GM12878 (cell line): ENCODE measurements at regions not wholly inside any gene's neighbourhood (a gene's known extent, or its start where the extent isn't known, plus 50 kb on each side); places are given as distances from the start of the nearest gene placed in this dataset.

Experiments used
- ATAC-seq: fragments of 200-7000 bp; cut with Tn5 transposase; 3 replicates; pipeline ENCODE4 v1.9.1; 2020; ENCODE audit warnings: mild to moderate bottlenecking, moderate library complexity
- BruUV-seq: library from RNA; stranded (reverse); fragments of 400-500 nt; replicated peaks from 2 replicates; lab custom pipeline; 2021; lab: Mats Ljungman, UMichigan
- CTCF ChIA-PET: fragments of 300-600 bp; sonication (Branson Sonifier 250); formaldehyde crosslinking; extraction: SDS; loops from one replicate; lab custom pipeline; 2021; ENCODE audit warnings: inconsistent platforms; lab: Yijun Ruan, JAX
- POLR2A ChIA-PET: fragments of 350-600 bp; formaldehyde crosslinking; extraction: SDS; loops from one replicate; lab custom pipeline; 2021; ENCODE audit warnings: inconsistent platforms; lab: Charles Lee
- RAD21 ChIA-PET: fragments of 300-600 bp; sonication (Branson Sonifier 250); formaldehyde crosslinking; loops from one replicate; lab custom pipeline; 2023; ENCODE audit warnings: antibody characterized with exemption; ENCODE audit not compliant: unreplicated experiment; lab: Charles Lee
- SMC1A ChIA-PET: fragments of 300-600 bp; sonication (Branson Sonifier 250); formaldehyde crosslinking; loops from one replicate; lab custom pipeline; 2023; ENCODE audit not compliant: unreplicated experiment, uncharacterized antibody; lab: Charles Lee
- DNase-seq: peaks from one replicate; pipeline ENCODE4 v3.0.0-alpha.2; 2011; ENCODE audit warnings: low read depth, low spot score
- FAIRE-seq: peaks from 3 replicates; lab custom pipeline; 2011; peaks lifted over from hg19 to GRCh38; lab: Jason Lieb, UNC
- H2AFZ ChIP-seq: 2 replicates; pipeline ENCODE4 v1.6.0; 2011; ENCODE audit warnings: low read depth, low read length, control low read depth; ENCODE audit not compliant: control insufficient read depth
- H3K27ac ChIP-seq: 2 replicates; pipeline ENCODE4 v1.5.1; 2011; ENCODE audit warnings: control low read depth; ENCODE audit not compliant: control insufficient read depth, insufficient read depth
- H3K27me3 ChIP-seq, 2 experiments: replicated peaks in 1 of 2; 2 replicates each; pipeline versions ENCODE4 v1.6.0 to v1.6.1; 2011; ENCODE audit warnings: low read length in 1 of 2; ENCODE audit not compliant: control insufficient read depth in 2 of 2, insufficient read depth in 2 of 2
- H3K36me3 ChIP-seq, 2 experiments: 2 replicates each; pipeline ENCODE4 v1.5.1; 2011; ENCODE audit warnings: low read length in 1 of 2; ENCODE audit not compliant: control insufficient read depth in 2 of 2, insufficient read depth in 2 of 2
- H3K4me1 ChIP-seq: 2 replicates; pipeline ENCODE4 v1.6.1; 2011; ENCODE audit warnings: mild to moderate bottlenecking, low read length, moderate library complexity, mixed read lengths; ENCODE audit not compliant: control insufficient read depth, insufficient read depth
- H3K4me2 ChIP-seq: 2 replicates; pipeline ENCODE4 v1.6.0; 2011; ENCODE audit warnings: control low read depth; ENCODE audit not compliant: control insufficient read depth, insufficient read depth
- H3K4me3 ChIP-seq: fragments of 200-600 bp; sonication (generic); 2 replicates; pipeline ENCODE4 v1.5.1; 2016
- H3K79me2 ChIP-seq: 2 replicates; pipeline ENCODE4 v1.6.0; 2011; ENCODE audit warnings: low read length; ENCODE audit not compliant: control insufficient read depth, insufficient read depth
- H3K9ac ChIP-seq: 2 replicates; pipeline ENCODE4 v1.8.0; 2011; ENCODE audit warnings: low read length, control low read depth, mixed read lengths; ENCODE audit not compliant: control insufficient read depth, insufficient read depth
- H3K9me3 ChIP-seq: replicated peaks from 3 replicates; pipeline ENCODE4 v1.5.1; 2011; ENCODE audit warnings: mild to moderate bottlenecking, low read length; ENCODE audit not compliant: control insufficient read depth, insufficient read depth
- H4K20me1 ChIP-seq: 2 replicates; pipeline ENCODE4 v1.6.0; 2011; ENCODE audit not compliant: control insufficient read depth, insufficient read depth
- BHLHE40 ChIP-seq, 2 experiments: fragments of 450-650 bp in 1 of 2; IDR thresholded peaks; 2 replicates each; pipeline ENCODE4 v1.6.1; 2011 to 2017; ENCODE audit warnings: low read depth in 2 of 2, borderline replicate concordance in 1 of 2, improper control_type of control experiment in 1 of 2, low read length in 1 of 2, mild to moderate bottlenecking in 1 of 2
- CBFB ChIP-seq: IDR thresholded peaks from 2 replicates; pipeline ENCODE4 v1.6.1; 2016; ENCODE audit warnings: antibody characterized with exemption, low read depth
- CBX3 ChIP-seq: fragments of 200-600 bp; sonication (generic); IDR thresholded peaks from 2 replicates; pipeline ENCODE4 v1.6.1; 2016; ENCODE audit warnings: low read depth, borderline replicate concordance
- CEBPB ChIP-seq, 2 experiments: fragments of 150-350 bp in 1 of 2; IDR thresholded peaks; 2 replicates each; pipeline ENCODE4 v1.6.1; 2012 to 2014; ENCODE audit warnings: low read depth in 2 of 2, low read length in 2 of 2, borderline replicate concordance in 1 of 2, inconsistent platforms in 1 of 2
- GABPA ChIP-seq: IDR thresholded peaks from 2 replicates; pipeline ENCODE4 v1.6.1; 2014; ENCODE audit warnings: antibody characterized with exemption, low read depth, mild to moderate bottlenecking, inconsistent platforms
- IKZF2 ChIP-seq, 2 experiments: fragments of 450-650 bp; IDR thresholded peaks; 2 replicates each; pipeline ENCODE4 v1.6.1; 2017; ENCODE audit warnings: mild to moderate bottlenecking in 2 of 2, moderate library complexity in 2 of 2
- MXI1 ChIP-seq: fragments of 150-350 bp; IDR thresholded peaks from 2 replicates; pipeline ENCODE4 v1.6.1; 2011; ENCODE audit warnings: low read depth, mild to moderate bottlenecking, inconsistent platforms, low read length, improper control_type of control experiment
- RAD21 ChIP-seq: IDR thresholded peaks from 2 replicates; pipeline ENCODE4 v1.6.1; 2011; ENCODE audit warnings: mild to moderate bottlenecking, low read depth, low read length, moderate library complexity; ENCODE audit not compliant: insufficient read depth
- SREBF1 ChIP-seq: IDR thresholded peaks from 2 replicates; pipeline ENCODE4 v1.6.1; 2012; ENCODE audit warnings: mild to moderate bottlenecking, low read length
- WGBS: methylation state at CpG from one replicate; pipeline ENCODE4 v1.1.6; 2016; ENCODE audit warnings: low lambda C conversion rate; ENCODE audit not compliant: insufficient replicate concordance, insufficient coverage; ENCODE audit errors: missing lambda C conversion rate; 5-methylcytosine and 5-hydroxymethylcytosine counted together
- in situ Hi-C: fragments of 300-500 bp; cut with MboI; formaldehyde crosslinking; loops from 9 replicates; pipeline ENCODE4 v1.14.3; 2018; ENCODE audit warnings: mixed read lengths
- intact Hi-C: fragments of 100-400 bp; cut with micrococcal nuclease; formaldehyde crosslinking; loops from one replicate; pipeline ENCODE4 v1.14.2; 2022; ENCODE audit not compliant: unreplicated experiment
- TF ChIP-seq, protein P1 (sequence below), 3 experiments: IDR thresholded peaks in 2 of 3; conservative IDR thresholded peaks in 1 of 3; 2 replicates each; pipeline ENCODE4 v1.5.1; 2011; ENCODE audit warnings: low read depth in 3 of 3, low read length in 3 of 3, mild to moderate bottlenecking in 3 of 3, control low read depth in 2 of 3, moderate library complexity in 2 of 3, inconsistent platforms in 1 of 3, mixed read lengths in 1 of 3; ENCODE audit not compliant: control insufficient read depth in 2 of 3, insufficient read depth in 1 of 3; ENCODE audit errors: extremely low read depth in 1 of 3

DNA sequence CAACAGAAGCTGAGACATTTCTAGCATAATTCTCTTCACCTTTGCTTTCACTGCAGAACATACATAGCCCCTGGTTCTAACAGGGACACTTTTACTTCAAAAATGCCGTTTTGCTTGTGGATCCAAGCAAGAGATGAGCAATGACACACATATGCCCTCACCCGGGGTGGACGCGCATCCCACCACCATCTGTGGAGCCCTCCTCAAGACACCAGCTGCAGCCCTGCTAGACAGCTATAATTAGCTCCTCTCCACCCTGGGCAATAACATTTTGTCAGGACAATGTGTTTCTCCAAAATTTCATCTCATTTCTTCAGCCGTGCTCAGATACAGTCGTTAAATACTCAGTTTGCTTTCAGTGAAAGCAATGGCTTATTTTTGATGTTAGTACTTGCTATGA is 368.7 kb upstream of the RAB6C start (continued):
- TF ChIP-seq RAD21 = no peak
- no peak for TF ChIP-seq MXI1
- TF ChIP-seq GABPA = no peak
- TF ChIP-seq, all 136 proteins: peak for 0

DNA sequence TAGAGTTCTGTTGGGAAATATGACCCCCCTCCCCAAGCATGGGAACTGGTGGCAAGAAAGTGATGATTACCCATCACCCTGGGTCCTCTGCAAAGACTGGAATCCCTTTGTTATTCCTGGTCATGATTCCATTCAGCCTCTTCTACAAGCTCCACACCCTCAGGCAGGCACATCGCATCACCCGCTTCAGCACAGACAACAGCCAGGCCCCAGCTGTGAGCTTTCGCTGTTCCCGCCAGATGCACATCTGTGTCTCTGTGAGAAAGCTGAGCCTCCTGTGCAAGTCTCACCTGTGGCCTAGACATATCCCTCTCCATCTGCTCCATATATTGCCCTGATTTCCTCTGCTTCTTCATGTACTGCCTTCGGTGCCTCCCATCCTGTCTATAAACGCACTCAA is 368.0 kb upstream of the RAB6C start:
- Histone ChIP-seq H3K27me3 (no peaks in the 10 kb centered on the region), H3K4me3 (no peak overlapping the region), H3K4me1 (no peaks in the 10 kb centered on the region), H3K36me3 (no peaks in the 10 kb centered on the region), H3K9ac (no peak overlapping the region), H3K9me3 (no peaks in the 10 kb centered on the region), H3K4me2 (no peak overlapping the region), H4K20me1 (no peaks in the 10 kb centered on the region), H3K79me2 (no peaks in the 10 kb centered on the region), H2AFZ (no peak overlapping the region), H3K27ac (no peak overlapping the region)
- WGBS = 91% methylated on average over 6 of the region's 6 CpGs
- SMC1A ChIA-PET = no interaction called here
- BruUV-seq = no TSS peak
- in situ Hi-C loops = no loop called here
- DNase-seq = no peak
- no peak for FAIRE-seq
- CTCF ChIA-PET = no interaction called here
- ATAC-seq = no peak
- intact Hi-C loops = no loop called here
- RAD21 ChIA-PET = no interaction called here
- POLR2A ChIA-PET = no interaction called here
- TF ChIP-seq BHLHE40 (IDR thresholded peaks at IDR 0.05; ENCODE audit: borderline replicate concordance in 1 of 2, low read depth in 2 of 2, low read length in 1 of 2) (no peak), CBX3 (no peak), CBFB (no peak), SREBF1 (no peak), CEBPB (IDR thresholded peaks at IDR 0.05; ENCODE audit: borderline replicate concordance in 1 of 2, low read depth in 2 of 2, low read length in 2 of 2) (no peak), IKZF2 (IDR thresholded peaks at IDR 0.05) (no peak)
- TF ChIP-seq, protein P1, sequence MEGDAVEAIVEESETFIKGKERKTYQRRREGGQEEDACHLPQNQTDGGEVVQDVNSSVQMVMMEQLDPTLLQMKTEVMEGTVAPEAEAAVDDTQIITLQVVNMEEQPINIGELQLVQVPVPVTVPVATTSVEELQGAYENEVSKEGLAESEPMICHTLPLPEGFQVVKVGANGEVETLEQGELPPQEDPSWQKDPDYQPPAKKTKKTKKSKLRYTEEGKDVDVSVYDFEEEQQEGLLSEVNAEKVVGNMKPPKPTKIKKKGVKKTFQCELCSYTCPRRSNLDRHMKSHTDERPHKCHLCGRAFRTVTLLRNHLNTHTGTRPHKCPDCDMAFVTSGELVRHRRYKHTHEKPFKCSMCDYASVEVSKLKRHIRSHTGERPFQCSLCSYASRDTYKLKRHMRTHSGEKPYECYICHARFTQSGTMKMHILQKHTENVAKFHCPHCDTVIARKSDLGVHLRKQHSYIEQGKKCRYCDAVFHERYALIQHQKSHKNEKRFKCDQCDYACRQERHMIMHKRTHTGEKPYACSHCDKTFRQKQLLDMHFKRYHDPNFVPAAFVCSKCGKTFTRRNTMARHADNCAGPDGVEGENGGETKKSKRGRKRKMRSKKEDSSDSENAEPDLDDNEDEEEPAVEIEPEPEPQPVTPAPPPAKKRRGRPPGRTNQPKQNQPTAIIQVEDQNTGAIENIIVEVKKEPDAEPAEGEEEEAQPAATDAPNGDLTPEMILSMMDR (IDR thresholded peaks at IDR 0.05 in 2 of 3, conservative IDR thresholded peaks at IDR 0.05 in 1 of 3; ENCODE audit: control insufficient read depth in 2 of 3, extremely low read depth in 1 of 3, insufficient read depth in 1 of 3, low read depth in 3 of 3, low read length in 3 of 3) = no peak
